ENCODE measurements at regions not wholly inside any gene's neighbourhood (a gene's known extent, or its start where the extent isn't known, plus 50 kb on each side); places are given as distances from the start of the nearest gene placed in this dataset.

DNA sequence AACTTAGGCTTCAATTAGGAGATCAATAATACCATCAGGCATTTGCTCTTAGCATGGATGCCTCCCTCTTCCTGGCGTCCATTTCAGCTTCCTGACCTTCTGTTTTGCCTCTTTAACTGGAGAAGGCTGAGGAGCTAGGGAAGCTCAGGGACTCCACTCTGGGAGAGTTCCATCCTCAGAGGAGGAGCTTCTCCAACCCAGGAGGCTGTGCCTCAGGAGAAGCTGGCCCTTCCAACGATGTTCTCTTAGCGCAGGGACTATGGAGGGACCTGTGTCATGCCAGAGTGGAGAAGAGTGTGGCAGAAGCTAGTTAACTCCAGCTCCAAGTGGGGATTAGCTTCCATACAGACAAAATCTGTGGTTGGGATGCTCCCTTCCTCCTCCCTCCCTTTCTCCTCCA, 58.0 kb downstream of the KCNA5 start:
- TF ChIP-seq, protein P1, sequence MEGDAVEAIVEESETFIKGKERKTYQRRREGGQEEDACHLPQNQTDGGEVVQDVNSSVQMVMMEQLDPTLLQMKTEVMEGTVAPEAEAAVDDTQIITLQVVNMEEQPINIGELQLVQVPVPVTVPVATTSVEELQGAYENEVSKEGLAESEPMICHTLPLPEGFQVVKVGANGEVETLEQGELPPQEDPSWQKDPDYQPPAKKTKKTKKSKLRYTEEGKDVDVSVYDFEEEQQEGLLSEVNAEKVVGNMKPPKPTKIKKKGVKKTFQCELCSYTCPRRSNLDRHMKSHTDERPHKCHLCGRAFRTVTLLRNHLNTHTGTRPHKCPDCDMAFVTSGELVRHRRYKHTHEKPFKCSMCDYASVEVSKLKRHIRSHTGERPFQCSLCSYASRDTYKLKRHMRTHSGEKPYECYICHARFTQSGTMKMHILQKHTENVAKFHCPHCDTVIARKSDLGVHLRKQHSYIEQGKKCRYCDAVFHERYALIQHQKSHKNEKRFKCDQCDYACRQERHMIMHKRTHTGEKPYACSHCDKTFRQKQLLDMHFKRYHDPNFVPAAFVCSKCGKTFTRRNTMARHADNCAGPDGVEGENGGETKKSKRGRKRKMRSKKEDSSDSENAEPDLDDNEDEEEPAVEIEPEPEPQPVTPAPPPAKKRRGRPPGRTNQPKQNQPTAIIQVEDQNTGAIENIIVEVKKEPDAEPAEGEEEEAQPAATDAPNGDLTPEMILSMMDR (conservative IDR thresholded peaks at IDR 0.05), result no peak
- no peak for TF ChIP-seq ZFX (IDR thresholded peaks at IDR 0.05)

All from C4-2B (cell line).